Liver (tissue), 8 donors: ENCODE measurements at regions not wholly inside any gene's neighbourhood (a gene's known extent, or its start where the extent isn't known, plus 50 kb on each side); places are given as distances from the start of the nearest gene placed in this dataset.

ENCODE experiments used
- DNase-seq: peaks from one replicate; pipeline ENCODE4 v3.0.0-alpha.2; 2017; ENCODE audit warnings: low spot score
- H3K27ac ChIP-seq, 2 donors: one replicate each; pipeline ENCODE4 v1.7.0; 2013; ENCODE audit warnings: inconsistent platforms in 2 of 2, low read length in 2 of 2, control low read depth in 1 of 2, low read depth in 1 of 2, mild to moderate bottlenecking in 1 of 2
- H3K27me3 ChIP-seq, 4 donors: one replicate each; pipeline versions ENCODE4 v1.6.1 to v1.7.0; 2013; ENCODE audit warnings: low read length in 3 of 4, inconsistent platforms in 1 of 4, mild to moderate bottlenecking in 1 of 4, moderate library complexity in 1 of 4; ENCODE audit not compliant: control insufficient read depth in 4 of 4, insufficient read depth in 4 of 4
- H3K36me3 ChIP-seq, 4 donors: one replicate each; pipeline versions ENCODE4 v1.6.1 to v1.7.0; 2013; ENCODE audit warnings: low read length in 3 of 4, mild to moderate bottlenecking in 3 of 4, low read depth in 1 of 4, moderate library complexity in 1 of 4; ENCODE audit not compliant: control insufficient read depth in 4 of 4, insufficient read depth in 3 of 4
- H3K4me1 ChIP-seq, 4 donors: one replicate each; pipeline versions ENCODE4 v1.6.1 to v1.7.0; 2013; ENCODE audit warnings: low read length in 3 of 4, mild to moderate bottlenecking in 3 of 4, moderate library complexity in 1 of 4; ENCODE audit not compliant: control insufficient read depth in 4 of 4, insufficient read depth in 4 of 4
- H3K4me3 ChIP-seq, 3 donors: one replicate each; pipeline versions ENCODE4 v1.6.1 to v1.7.0; 2013; ENCODE audit warnings: low read length in 3 of 3, control low read depth in 1 of 3, low read depth in 1 of 3, mild to moderate bottlenecking in 1 of 3
- H3K9ac ChIP-seq, 2 donors: one replicate each; pipeline ENCODE4 v1.7.0; 2013; ENCODE audit warnings: low read length in 2 of 2, mild to moderate bottlenecking in 2 of 2, moderate library complexity in 2 of 2, control low read depth in 1 of 2, low read depth in 1 of 2
- H3K9me3 ChIP-seq, 4 donors: one replicate each; pipeline versions ENCODE4 v1.6.1 to v1.7.0; 2013; ENCODE audit warnings: low read length in 3 of 4; ENCODE audit not compliant: control insufficient read depth in 4 of 4
- ATF3 ChIP-seq: IDR thresholded peaks from 2 replicates; pipeline ENCODE4 v1.6.1; 2016; ENCODE audit warnings: antibody characterized with exemption
- CTCF ChIP-seq: fragments of 150-350 bp; IDR thresholded peaks from 2 replicates; pipeline ENCODE4 v1.5.1; 2017; ENCODE audit warnings: improper control_type of control experiment, low read depth, low read length; ENCODE audit not compliant: missing input control
- EGR1 ChIP-seq, 2 donors: IDR thresholded peaks; 2 replicates each; pipeline ENCODE4 v1.6.1; 2016 to 2018; ENCODE audit warnings: antibody characterized with exemption in 2 of 2, low read depth in 2 of 2
- FOXA1 ChIP-seq: IDR thresholded peaks from 2 replicates; pipeline ENCODE4 v1.6.1; 2016; ENCODE audit warnings: antibody characterized with exemption
- FOXA2 ChIP-seq: IDR thresholded peaks from 2 replicates; pipeline ENCODE4 v1.6.1; 2016; ENCODE audit warnings: antibody characterized with exemption
- GABPA ChIP-seq, 2 donors: IDR thresholded peaks in 1 of 2; conservative IDR thresholded peaks in 1 of 2; 2 replicates each; pipeline ENCODE4 v1.6.1; 2016; ENCODE audit warnings: antibody characterized with exemption in 2 of 2, mild to moderate bottlenecking in 1 of 2, moderate library complexity in 1 of 2
- HNF4A ChIP-seq, 2 donors: conservative IDR thresholded peaks; 2 replicates each; pipeline ENCODE4 v1.6.1; 2016; ENCODE audit warnings: antibody characterized with exemption in 2 of 2, mild to moderate bottlenecking in 2 of 2
- HNF4G ChIP-seq: IDR thresholded peaks from 2 replicates; pipeline ENCODE4 v1.6.1; 2016; ENCODE audit warnings: antibody characterized with exemption
- JUND ChIP-seq, 2 donors: IDR thresholded peaks; 2 replicates each; pipeline ENCODE4 v1.6.1; 2016; ENCODE audit warnings: antibody characterized with exemption in 2 of 2
- MAX ChIP-seq: IDR thresholded peaks from 2 replicates; pipeline ENCODE4 v1.6.1; 2016; ENCODE audit warnings: antibody characterized with exemption
- NR2F2 ChIP-seq: IDR thresholded peaks from 2 replicates; pipeline ENCODE4 v1.6.1; 2016; ENCODE audit warnings: antibody characterized with exemption
- RAD21 ChIP-seq, 2 donors: IDR thresholded peaks; 2 replicates each; pipeline ENCODE4 v1.6.1; 2016; ENCODE audit warnings: antibody characterized with exemption in 2 of 2, mild to moderate bottlenecking in 2 of 2
- RXRA ChIP-seq, 2 donors: IDR thresholded peaks; 2 replicates each; pipeline ENCODE4 v1.6.1; 2017 to 2018; ENCODE audit warnings: antibody characterized with exemption in 2 of 2, mild to moderate bottlenecking in 1 of 2
- SP1 ChIP-seq: IDR thresholded peaks from 2 replicates; pipeline ENCODE4 v1.6.1; 2018; ENCODE audit warnings: antibody characterized with exemption, mild to moderate bottlenecking
- TAF1 ChIP-seq: conservative IDR thresholded peaks from 2 replicates; pipeline ENCODE4 v1.6.1; 2016; ENCODE audit warnings: antibody characterized with exemption, mild to moderate bottlenecking
- YY1 ChIP-seq: IDR thresholded peaks from 2 replicates; pipeline ENCODE4 v1.6.1; 2016; ENCODE audit warnings: antibody characterized with exemption, mild to moderate bottlenecking
- WGBS: extraction: QIAGEN DNeasy Blood & Tissue Kit; methylation state at CpG from one replicate; pipeline ENCODE4 v1.1.7; 2013; 5-methylcytosine and 5-hydroxymethylcytosine counted together
- TF ChIP-seq, protein P1 (sequence below): IDR thresholded peaks from 2 replicates; pipeline ENCODE4 v1.6.1; 2016; ENCODE audit warnings: antibody characterized with exemption, mild to moderate bottlenecking
- TF ChIP-seq, protein P2 (sequence below): IDR thresholded peaks from 2 replicates; pipeline ENCODE4 v1.6.1; 2016; ENCODE audit warnings: antibody characterized with exemption
- donor health status: healthy.
- donor health status: healthy.
- donor health status: healthy.
- donor health status: healthy.
- donor health status: healthy.

DNA sequence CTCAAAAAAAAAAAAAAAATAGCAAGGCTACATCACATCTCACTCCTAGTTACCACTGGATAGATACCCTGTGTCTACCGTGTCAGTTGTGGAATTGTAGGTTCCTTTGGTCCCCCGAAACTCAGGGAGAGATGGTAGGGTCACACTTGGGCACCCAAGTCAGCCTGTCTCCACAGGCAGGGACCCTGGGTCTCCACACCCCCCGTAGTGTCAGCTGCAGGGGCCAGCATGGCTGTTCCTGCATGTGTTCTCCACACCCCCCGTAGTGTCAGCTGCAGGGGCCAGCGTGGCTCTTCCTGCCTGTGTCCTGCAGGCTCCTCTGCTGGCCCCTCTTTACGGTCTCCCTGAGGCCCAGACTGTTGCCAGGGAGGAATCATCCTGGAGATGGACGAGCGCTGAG lies 282.1 kb downstream of the BRD1 start:
- 83% methylated on average over 8 of the region's 8 CpGs for WGBS
- DNase-seq: no peak

More for the DNA sequence above, 282.1 kb downstream of the BRD1 start:
- Histone ChIP-seq H3K27ac (no peak overlapping the region), H3K27me3 (no peaks in the 10 kb centered on the region), H3K4me3 (no peak overlapping the region), H3K9me3 (peaks cover 0 to 2% (median 0%) of the 10 kb centered on the region in 4 donors), H3K4me1 (no peaks in the 10 kb centered on the region), H3K36me3 (no peaks in the 10 kb centered on the region), H3K9ac (no peak overlapping the region)
- TF ChIP-seq MAX: no peak
- TF ChIP-seq RXRA (IDR thresholded peaks at IDR 0.05): no peak
- TF ChIP-seq, protein P1, sequence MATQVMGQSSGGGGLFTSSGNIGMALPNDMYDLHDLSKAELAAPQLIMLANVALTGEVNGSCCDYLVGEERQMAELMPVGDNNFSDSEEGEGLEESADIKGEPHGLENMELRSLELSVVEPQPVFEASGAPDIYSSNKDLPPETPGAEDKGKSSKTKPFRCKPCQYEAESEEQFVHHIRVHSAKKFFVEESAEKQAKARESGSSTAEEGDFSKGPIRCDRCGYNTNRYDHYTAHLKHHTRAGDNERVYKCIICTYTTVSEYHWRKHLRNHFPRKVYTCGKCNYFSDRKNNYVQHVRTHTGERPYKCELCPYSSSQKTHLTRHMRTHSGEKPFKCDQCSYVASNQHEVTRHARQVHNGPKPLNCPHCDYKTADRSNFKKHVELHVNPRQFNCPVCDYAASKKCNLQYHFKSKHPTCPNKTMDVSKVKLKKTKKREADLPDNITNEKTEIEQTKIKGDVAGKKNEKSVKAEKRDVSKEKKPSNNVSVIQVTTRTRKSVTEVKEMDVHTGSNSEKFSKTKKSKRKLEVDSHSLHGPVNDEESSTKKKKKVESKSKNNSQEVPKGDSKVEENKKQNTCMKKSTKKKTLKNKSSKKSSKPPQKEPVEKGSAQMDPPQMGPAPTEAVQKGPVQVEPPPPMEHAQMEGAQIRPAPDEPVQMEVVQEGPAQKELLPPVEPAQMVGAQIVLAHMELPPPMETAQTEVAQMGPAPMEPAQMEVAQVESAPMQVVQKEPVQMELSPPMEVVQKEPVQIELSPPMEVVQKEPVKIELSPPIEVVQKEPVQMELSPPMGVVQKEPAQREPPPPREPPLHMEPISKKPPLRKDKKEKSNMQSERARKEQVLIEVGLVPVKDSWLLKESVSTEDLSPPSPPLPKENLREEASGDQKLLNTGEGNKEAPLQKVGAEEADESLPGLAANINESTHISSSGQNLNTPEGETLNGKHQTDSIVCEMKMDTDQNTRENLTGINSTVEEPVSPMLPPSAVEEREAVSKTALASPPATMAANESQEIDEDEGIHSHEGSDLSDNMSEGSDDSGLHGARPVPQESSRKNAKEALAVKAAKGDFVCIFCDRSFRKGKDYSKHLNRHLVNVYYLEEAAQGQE: no peak
- TF ChIP-seq HNF4G: no peak
- no peak for TF ChIP-seq GABPA (IDR thresholded peaks at IDR 0.05 in 1 of 2, conservative IDR thresholded peaks at IDR 0.05 in 1 of 2)
- TF ChIP-seq CTCF: no peak
- TF ChIP-seq ATF3: no peak
- TF ChIP-seq FOXA1: no peak
- TF ChIP-seq FOXA2: no peak
- TF ChIP-seq TAF1: no peak
- no peak for TF ChIP-seq NR2F2
- TF ChIP-seq HNF4A (conservative IDR thresholded peaks at IDR 0.05): no peak
- no peak for TF ChIP-seq SP1
- no peak for TF ChIP-seq JUND (IDR thresholded peaks at IDR 0.05)
- TF ChIP-seq RAD21 (IDR thresholded peaks at IDR 0.05): no peak
- TF ChIP-seq EGR1 (IDR thresholded peaks at IDR 0.05; ENCODE audit: low read depth in 2 of 2): no peak
- no peak for TF ChIP-seq YY1
- TF ChIP-seq, protein P2, sequence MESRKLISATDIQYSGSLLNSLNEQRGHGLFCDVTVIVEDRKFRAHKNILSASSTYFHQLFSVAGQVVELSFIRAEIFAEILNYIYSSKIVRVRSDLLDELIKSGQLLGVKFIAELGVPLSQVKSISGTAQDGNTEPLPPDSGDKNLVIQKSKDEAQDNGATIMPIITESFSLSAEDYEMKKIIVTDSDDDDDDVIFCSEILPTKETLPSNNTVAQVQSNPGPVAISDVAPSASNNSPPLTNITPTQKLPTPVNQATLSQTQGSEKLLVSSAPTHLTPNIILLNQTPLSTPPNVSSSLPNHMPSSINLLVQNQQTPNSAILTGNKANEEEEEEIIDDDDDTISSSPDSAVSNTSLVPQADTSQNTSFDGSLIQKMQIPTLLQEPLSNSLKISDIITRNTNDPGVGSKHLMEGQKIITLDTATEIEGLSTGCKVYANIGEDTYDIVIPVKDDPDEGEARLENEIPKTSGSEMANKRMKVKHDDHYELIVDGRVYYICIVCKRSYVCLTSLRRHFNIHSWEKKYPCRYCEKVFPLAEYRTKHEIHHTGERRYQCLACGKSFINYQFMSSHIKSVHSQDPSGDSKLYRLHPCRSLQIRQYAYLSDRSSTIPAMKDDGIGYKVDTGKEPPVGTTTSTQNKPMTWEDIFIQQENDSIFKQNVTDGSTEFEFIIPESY: no peak
